ENCODE measurements at regions not wholly inside any gene's neighbourhood (a gene's known extent, or its start where the extent isn't known, plus 50 kb on each side); places are given as distances from the start of the nearest gene placed in this dataset.

DNA sequence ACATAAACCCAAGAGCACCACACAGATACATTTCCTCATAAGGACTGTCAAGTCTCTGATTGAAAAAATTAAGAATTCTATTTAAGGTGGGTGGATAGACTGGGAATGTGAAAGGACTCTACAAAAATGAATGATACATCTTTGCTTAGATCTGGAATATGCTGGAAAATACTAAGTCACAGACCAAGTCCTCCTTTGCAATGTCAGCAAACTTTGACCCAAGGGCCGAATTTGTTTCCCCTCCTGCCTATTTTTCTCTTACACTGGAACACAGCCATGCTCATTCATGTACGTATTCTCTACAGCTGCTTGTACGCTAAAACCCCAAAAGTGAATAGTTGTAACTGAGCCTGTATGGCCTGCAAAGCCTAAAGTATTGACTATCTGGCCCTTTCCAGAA, 180.7 kb downstream of the ADSS2 start:
- TF ChIP-seq, protein P1, sequence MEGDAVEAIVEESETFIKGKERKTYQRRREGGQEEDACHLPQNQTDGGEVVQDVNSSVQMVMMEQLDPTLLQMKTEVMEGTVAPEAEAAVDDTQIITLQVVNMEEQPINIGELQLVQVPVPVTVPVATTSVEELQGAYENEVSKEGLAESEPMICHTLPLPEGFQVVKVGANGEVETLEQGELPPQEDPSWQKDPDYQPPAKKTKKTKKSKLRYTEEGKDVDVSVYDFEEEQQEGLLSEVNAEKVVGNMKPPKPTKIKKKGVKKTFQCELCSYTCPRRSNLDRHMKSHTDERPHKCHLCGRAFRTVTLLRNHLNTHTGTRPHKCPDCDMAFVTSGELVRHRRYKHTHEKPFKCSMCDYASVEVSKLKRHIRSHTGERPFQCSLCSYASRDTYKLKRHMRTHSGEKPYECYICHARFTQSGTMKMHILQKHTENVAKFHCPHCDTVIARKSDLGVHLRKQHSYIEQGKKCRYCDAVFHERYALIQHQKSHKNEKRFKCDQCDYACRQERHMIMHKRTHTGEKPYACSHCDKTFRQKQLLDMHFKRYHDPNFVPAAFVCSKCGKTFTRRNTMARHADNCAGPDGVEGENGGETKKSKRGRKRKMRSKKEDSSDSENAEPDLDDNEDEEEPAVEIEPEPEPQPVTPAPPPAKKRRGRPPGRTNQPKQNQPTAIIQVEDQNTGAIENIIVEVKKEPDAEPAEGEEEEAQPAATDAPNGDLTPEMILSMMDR (IDR thresholded peaks at IDR 0.05) = no peak
- TF ChIP-seq ZNF232 (CRISPR knock-in tag; IDR thresholded peaks at IDR 0.05) (no peak), ZBTB21 (CRISPR knock-in tag; IDR thresholded peaks at IDR 0.05; ENCODE audit: borderline replicate concordance) (no peak), SMAD4 (CRISPR knock-in tag; IDR thresholded peaks at IDR 0.05) (no peak), TCF7 (CRISPR knock-in tag; IDR thresholded peaks at IDR 0.05; ENCODE audit: low read depth) (no peak), MYBL2 (CRISPR knock-in tag; IDR thresholded peaks at IDR 0.05) (no peak), JUN (CRISPR knock-in tag; IDR thresholded peaks at IDR 0.05) (no peak), FOXK1 (CRISPR knock-in tag; IDR thresholded peaks at IDR 0.05) (no peak)
- TF ChIP-seq, protein P2, sequence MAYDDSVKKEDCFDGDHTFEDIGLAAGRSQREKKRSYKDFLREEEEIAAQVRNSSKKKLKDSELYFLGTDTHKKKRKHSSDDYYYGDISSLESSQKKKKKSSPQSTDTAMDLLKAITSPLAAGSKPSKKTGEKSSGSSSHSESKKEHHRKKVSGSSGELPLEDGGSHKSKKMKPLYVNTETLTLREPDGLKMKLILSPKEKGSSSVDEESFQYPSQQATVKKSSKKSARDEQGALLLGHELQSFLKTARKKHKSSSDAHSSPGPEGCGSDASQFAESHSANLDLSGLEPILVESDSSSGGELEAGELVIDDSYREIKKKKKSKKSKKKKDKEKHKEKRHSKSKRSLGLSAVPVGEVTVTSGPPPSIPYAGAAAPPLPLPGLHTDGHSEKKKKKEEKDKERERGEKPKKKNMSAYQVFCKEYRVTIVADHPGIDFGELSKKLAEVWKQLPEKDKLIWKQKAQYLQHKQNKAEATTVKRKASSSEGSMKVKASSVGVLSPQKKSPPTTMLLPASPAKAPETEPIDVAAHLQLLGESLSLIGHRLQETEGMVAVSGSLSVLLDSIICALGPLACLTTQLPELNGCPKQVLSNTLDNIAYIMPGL (CRISPR knock-in tag; IDR thresholded peaks at IDR 0.05) = no peak
- TF ChIP-seq, protein P3, sequence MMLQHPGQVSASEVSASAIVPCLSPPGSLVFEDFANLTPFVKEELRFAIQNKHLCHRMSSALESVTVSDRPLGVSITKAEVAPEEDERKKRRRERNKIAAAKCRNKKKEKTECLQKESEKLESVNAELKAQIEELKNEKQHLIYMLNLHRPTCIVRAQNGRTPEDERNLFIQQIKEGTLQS (CRISPR knock-in tag; conservative IDR thresholded peaks at IDR 0.05) = no peak
- TF ChIP-seq, protein P4, sequence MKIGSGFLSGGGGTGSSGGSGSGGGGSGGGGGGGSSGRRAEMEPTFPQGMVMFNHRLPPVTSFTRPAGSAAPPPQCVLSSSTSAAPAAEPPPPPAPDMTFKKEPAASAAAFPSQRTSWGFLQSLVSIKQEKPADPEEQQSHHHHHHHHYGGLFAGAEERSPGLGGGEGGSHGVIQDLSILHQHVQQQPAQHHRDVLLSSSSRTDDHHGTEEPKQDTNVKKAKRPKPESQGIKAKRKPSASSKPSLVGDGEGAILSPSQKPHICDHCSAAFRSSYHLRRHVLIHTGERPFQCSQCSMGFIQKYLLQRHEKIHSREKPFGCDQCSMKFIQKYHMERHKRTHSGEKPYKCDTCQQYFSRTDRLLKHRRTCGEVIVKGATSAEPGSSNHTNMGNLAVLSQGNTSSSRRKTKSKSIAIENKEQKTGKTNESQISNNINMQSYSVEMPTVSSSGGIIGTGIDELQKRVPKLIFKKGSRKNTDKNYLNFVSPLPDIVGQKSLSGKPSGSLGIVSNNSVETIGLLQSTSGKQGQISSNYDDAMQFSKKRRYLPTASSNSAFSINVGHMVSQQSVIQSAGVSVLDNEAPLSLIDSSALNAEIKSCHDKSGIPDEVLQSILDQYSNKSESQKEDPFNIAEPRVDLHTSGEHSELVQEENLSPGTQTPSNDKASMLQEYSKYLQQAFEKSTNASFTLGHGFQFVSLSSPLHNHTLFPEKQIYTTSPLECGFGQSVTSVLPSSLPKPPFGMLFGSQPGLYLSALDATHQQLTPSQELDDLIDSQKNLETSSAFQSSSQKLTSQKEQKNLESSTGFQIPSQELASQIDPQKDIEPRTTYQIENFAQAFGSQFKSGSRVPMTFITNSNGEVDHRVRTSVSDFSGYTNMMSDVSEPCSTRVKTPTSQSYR (CRISPR knock-in tag; IDR thresholded peaks at IDR 0.05) = no peak
- TF ChIP-seq, protein P5, sequence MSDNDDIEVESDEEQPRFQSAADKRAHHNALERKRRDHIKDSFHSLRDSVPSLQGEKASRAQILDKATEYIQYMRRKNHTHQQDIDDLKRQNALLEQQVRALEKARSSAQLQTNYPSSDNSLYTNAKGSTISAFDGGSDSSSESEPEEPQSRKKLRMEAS (CRISPR knock-in tag; IDR thresholded peaks at IDR 0.05) = no peak
